T-helper 1 cell (primary cell): ENCODE measurements at regions not wholly inside any gene's neighbourhood (a gene's known extent, or its start where the extent isn't known, plus 50 kb on each side); places are given as distances from the start of the nearest gene placed in this dataset.
"Not testable (repeated sequence)": the region's sequence is repeated elsewhere in the genome, so short reads cannot be mapped to it uniquely, and the experiment has no call there.

ENCODE experiments used
- DNase-seq, 5 donors: peaks; one replicate each; pipeline ENCODE4 v3.0.0-alpha.2; 2012 to 2020

GRCh38 chr3:25844891-25845290 is 55.0 kb downstream of the OXSM start:
- no peak for DNase-seq

GRCh38 chr3:25846282-25846681 is 56.4 kb downstream of the OXSM start:
- DNase-seq = no peak

GRCh38 chr3:25849091-25849490 is 59.2 kb downstream of the OXSM start:
- DNase-seq = no peak

GRCh38 chr3:25849641-25850385 is 59.9 kb downstream of the OXSM start:
- no peak for DNase-seq

GRCh38 chr3:25851693-25852259 is 61.9 kb downstream of the OXSM start:
- DNase-seq = not testable (repeated sequence)

- DNase-seq = no peak
Measured at GRCh38 chr3:25854214-25854613, 64.3 kb downstream of the OXSM start.

GRCh38 chr3:25854635-25855034 is 64.7 kb downstream of the OXSM start:
- DNase-seq = no peak

GRCh38 chr3:25855266-25855784 is 65.4 kb downstream of the OXSM start:
- no peak for DNase-seq

- DNase-seq = peak in 2 of 5 donors; percentile 12 to 33
Measured at GRCh38 chr3:25856902-25857518, 67.1 kb downstream of the OXSM start.

GRCh38 chr3:25861566-25861965 is 71.7 kb downstream of the OXSM start:
- no peak for DNase-seq

GRCh38 chr3:25863011-25863415 is 73.1 kb downstream of the OXSM start:
- no peak for DNase-seq

GRCh38 chr3:25863416-25863959 is 73.6 kb downstream of the OXSM start:
- DNase-seq = no peak

GRCh38 chr3:25870452-25870851 is 80.6 kb downstream of the OXSM start:
- DNase-seq = no peak

- DNase-seq = no peak
Measured at GRCh38 chr3:25872200-25872877, 82.4 kb downstream of the OXSM start.

- DNase-seq = no peak
Measured at GRCh38 chr3:25883492-25883891, 93.6 kb downstream of the OXSM start.

GRCh38 chr3:25884981-25885380 is 95.1 kb downstream of the OXSM start:
- no peak for DNase-seq

GRCh38 chr3:25885544-25885943 is 95.7 kb downstream of the OXSM start:
- no peak for DNase-seq

GRCh38 chr3:25887907-25888306 is 98.0 kb downstream of the OXSM start:
- no peak for DNase-seq

- no peak for DNase-seq
Measured at GRCh38 chr3:25888892-25889524, 99.1 kb downstream of the OXSM start.

GRCh38 chr3:25889525-25889917 is 99.6 kb downstream of the OXSM start:
- no peak for DNase-seq

GRCh38 chr3:25894101-25894500 is 104.2 kb downstream of the OXSM start:
- DNase-seq = no peak

GRCh38 chr3:25895031-25895430 is 105.1 kb downstream of the OXSM start:
- no peak for DNase-seq

GRCh38 chr3:25895443-25895842 is 105.6 kb downstream of the OXSM start:
- DNase-seq = no peak
